ENCODE measurements at regions not wholly inside any gene's neighbourhood (a gene's known extent, or its start where the extent isn't known, plus 50 kb on each side); places are given as distances from the start of the nearest gene placed in this dataset.

DNA sequence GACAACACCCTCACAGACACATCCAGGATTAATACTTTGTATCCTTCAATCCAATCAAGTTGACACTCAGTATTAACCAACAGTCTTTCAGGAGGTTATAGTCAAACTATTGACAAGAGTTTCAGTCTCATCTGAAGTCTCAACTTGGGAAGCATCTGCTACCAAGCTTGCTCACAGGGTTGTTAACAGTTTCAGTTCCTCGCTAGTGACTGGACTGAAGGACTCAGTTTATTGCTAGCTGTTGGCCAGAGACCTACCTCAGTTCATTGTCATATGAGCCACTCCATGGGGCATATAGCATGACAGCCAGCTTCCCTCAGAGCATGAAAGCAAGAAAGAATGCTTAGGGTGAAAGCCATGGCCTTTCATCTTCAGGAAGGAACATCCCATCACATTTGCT is 228.6 kb downstream of the EPHA4 start:
- no peak for DNase-seq

DNA sequence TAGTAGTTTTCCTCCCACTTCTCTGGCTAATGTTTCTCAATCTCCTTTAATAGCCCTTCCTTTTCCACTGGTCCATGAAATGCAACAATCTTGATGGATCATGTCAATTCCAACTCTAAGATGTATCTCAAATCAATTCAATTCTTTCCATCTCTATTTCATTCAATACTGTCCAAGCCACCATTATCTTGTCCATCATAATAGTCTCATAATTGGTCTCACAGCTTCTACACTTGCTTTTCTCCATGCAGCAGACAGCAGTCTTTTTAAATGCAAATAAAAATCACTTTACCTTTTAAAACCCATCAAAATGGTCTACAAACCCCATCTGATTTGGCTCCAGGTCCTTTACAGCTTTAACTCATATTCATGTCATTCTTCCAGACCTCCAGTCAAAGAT is 226.6 kb downstream of the EPHA4 start:
- DNase-seq = no peak

DNA sequence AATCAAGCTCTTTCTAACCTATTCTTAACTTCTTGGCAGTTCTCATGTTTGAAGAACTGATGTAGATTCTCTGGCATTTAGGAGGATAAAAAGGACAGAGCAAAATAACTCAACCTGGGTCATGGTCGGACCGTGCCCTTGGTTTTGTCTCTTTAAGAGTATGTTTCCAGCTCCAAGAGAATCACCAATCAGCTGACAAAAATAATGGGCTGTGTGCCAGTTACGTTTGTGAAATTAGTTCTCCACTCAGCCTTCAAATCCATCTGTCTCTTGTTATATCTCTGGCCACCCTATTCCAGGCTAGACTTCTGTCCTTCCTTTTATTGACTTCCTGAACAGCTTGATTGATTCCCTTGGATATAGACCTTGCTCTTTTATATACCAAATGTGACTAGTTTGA is 225.7 kb downstream of the EPHA4 start:
- DNase-seq = no peak

DNA sequence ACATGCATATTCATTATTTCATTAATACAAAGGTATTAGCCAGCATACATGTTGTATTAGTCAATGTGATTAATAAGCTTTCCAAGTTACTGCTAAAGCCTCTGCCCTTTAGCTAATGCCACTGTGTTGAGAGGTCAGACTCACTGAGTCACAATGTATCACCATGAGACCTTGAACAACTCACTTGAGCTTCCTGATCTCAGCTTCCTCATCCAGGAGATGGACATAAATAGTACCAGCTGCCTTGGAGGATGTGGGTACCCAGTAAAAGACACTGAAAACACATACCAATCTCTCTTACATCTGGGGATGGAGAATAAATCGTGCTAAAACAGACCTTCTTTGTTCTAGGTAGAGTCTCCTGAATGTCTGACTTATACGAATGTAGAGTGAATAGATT is 224.6 kb downstream of the EPHA4 start:
- no peak for DNase-seq

DNA sequence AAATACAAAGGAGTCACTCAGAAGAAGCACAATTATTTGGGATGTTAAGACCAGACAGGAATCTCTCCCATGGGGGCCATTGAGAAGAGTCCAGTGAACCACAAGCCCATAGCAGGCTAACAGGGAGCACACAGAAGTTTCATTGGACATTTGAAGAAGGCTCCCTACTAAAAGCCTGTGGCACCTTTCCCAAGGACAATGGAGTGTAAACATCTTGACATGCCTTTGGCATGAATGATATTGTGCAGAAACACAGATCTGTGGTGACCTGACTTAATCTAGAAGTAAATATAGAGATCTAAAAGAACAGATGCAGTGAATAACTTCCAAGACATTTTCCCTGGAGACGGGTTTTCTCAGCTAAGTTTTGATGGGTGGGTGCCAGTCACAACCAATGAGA is 221.5 kb downstream of the EPHA4 start:
- no peak for DNase-seq

DNA sequence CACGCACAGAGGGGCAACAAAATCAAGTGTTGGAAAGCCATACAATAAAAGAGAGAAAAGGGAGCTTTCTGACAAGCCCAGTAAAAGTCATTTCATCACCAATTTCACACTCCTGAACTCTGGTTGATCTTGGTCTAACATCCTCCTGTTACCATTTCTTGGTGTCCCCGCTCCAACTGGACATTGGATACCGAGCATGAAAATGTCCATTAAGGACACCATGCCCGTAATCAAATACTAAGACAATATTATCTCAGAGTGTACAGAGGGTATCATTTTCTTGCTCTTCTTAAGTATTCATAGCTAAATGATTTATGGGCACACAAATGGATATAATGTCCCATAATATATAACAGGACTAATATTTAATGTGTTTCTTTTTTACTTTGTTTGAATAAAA is 218.9 kb downstream of the EPHA4 start:
- DNase-seq = no peak

DNA sequence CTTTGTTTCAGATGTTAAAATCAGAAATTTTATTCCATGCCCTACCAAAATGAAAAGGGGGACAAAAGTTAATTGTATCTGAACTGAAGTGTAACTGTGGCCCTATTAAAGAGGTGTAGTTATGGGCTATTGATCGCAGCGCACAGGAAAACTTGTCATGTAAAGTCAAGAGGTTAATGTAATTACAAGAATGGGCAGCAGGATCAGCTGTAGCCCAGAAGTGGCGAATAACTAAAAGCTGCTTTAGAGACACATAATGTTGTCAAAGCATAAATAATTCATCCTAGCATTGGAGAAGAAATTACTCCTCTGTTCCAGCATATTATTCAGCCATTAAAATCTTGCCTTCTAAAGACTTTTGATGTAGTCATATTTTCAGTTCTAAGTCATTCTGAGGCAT is 211.8 kb downstream of the EPHA4 start:
- no peak for DNase-seq

DNA sequence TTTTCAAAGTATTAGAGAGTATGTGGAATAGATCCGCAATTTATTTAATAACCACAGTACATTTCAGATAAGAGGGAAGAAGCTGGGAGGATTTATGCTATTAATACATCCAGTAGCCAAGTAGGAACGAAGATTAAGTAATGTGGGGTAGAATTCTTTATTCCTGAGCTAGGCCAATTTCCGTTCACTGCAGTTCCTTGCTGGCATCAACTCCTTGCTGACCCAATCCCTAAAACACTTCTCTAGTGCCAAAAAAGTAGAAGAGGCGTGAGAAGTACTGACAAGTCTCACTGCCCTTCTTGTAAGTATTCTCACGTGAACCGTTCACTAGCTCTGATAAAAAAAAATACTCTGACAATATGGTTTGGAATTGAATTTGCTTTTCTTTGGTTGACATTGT is 211.4 kb downstream of the EPHA4 start:
- no peak for DNase-seq

DNA sequence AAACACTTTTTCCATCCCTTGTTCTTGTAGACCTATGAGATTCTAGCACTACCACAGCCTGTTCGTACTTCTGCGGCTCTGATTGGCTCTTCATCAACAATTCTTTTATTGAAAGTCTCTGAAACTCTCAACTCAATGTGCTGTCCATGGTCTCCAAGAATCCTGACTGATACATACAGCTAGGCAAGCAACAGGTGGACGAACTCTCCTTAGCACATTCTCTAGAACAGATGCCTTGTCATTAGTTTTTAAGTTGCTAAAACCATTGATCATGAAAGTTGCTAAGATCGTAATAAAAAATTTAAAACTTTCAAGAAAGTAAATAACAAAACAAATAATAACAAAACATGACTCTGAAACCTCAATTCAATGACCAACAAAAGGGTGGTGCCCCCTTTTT is 210.5 kb downstream of the EPHA4 start:
- no peak for DNase-seq

DNA sequence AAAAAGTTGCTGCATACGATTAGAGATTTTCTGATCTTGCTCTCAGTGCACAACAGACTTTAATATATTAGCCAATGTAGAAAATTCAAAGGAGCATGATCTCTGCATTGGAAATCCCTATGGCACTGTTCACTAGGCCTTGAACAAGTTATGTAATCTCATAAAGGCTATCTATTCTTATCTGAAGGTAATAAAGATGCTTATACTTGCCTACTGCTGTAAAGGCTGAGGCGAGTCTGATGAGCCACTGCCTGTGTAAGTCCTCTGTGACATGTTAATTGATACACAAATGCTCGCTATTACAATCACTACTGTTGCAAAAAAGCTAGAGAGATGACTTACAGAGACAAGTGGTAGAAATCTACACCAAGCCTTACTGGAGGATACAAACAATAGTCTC is 207.4 kb downstream of the EPHA4 start:
- no peak for DNase-seq
